Activated T-helper 2 cell treated with anti-CD3 and anti-CD28 coated beads, Interferon-gamma antibody, Interleukin-2, Interleukin-4, amounts not matched to agents 10 μg/mL and 5 μg/mL and 100 μg/mL, durations not matched to agents 14 hours and 24 hours and 36 hours (primary cell): ENCODE measurements at regions not wholly inside any gene's neighbourhood (a gene's known extent, or its start where the extent isn't known, plus 50 kb on each side); places are given as distances from the start of the nearest gene placed in this dataset.
"Not testable (repeated sequence)": the region's sequence is repeated elsewhere in the genome, so short reads cannot be mapped to it uniquely, and the experiment has no call there.

Experiments used
- DNase-seq: peaks from one replicate; pipeline ENCODE4 v3.0.0; 2021; ENCODE audit warnings: low spot score
- H3K27ac Mint-ChIP-seq: one replicate; pipeline ENCODE4 v1.8.0; 2021; ENCODE audit warnings: mixed read lengths
- H3K27me3 Mint-ChIP-seq: one replicate; pipeline ENCODE4 v1.8.0; 2021; ENCODE audit warnings: low read depth, mixed read lengths
- H3K36me3 Mint-ChIP-seq: one replicate; pipeline ENCODE4 v1.8.0; 2021; ENCODE audit warnings: low read depth, mixed read lengths
- H3K4me1 Mint-ChIP-seq: one replicate; pipeline ENCODE4 v1.8.0; 2021; ENCODE audit warnings: low read depth, mixed read lengths
- H3K4me3 Mint-ChIP-seq: one replicate; pipeline ENCODE4 v1.8.0; 2021; ENCODE audit warnings: low read depth, mild to moderate bottlenecking, moderate library complexity, mixed read lengths
- H3K9me3 Mint-ChIP-seq: one replicate; pipeline ENCODE4 v1.8.0; 2021; ENCODE audit warnings: mixed read lengths
- intact Hi-C: fragments of 100-400 bp; cut with micrococcal nuclease; formaldehyde crosslinking; loops from one replicate; pipeline ENCODE4 v1.15.1; 2023

DNA sequence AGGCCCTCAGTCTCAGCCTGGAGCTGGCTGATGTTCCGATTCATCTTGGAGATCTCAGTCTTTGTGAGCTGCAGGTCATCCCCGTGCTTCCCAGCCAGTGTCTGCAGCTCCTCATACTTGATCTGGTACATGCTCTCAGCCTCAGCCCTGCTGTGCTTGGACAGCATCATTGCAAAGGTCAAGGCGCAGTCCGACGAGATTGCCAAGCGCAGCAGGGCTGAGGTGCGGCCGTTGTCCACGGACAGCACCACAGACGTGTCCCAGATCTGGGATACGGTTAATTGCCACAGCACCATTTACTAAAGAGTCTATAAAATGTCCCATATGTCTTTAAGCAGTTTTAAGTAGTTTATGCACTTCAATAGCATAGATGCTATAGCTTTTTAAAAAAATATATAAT, 965.7 kb downstream of the FSCB start:
- Mint-ChIP-seq H3K9me3 (peaks cover 40% of the 10 kb centered on the region), H3K27ac (no peak overlapping the region), H3K27me3 (no peaks in the 10 kb centered on the region), H3K4me1 (no peaks in the 10 kb centered on the region), H3K4me3 (no peak overlapping the region), H3K36me3 (no peaks in the 10 kb centered on the region)
- DNase-seq, result no peak
- intact Hi-C loops, result no loop called here

DNA sequence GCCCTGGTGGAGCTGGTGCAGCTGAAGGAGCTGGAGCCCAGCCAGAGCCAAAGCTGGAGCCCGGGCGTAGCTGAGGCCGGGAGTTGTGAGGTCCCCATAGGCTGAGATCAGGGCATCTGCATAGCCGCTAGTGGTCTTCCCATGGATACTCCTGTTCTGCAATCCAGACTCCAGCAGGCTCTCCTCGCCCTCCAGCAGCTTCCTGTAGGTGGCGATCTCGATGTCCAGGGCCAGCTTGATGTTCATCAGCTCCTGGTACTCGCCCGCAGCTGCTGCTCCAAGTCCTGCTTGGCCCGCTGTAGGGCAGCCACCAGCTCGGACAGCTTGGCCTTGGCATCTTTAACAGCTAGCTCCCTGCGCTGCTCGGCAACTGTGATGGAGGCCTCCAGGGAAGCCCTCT, 966.1 kb downstream of the FSCB start:
- no peak for DNase-seq
- intact Hi-C loops, result no loop called here
- Mint-ChIP-seq H3K36me3 (no peaks in the 10 kb centered on the region), H3K4me1 (no peaks in the 10 kb centered on the region), H3K9me3 (peaks cover 44% of the 10 kb centered on the region), H3K27me3 (no peaks in the 10 kb centered on the region), H3K27ac (no peak overlapping the region), H3K4me3 (no peak overlapping the region)

GRCh38 chr14:43539210-43539609, 967.9 kb downstream of the FSCB start:
- Mint-ChIP-seq H3K27me3 (no peaks in the 10 kb centered on the region), H3K36me3 (no peaks in the 10 kb centered on the region), H3K9me3 (peaks cover 56% of the 10 kb centered on the region), H3K4me1 (no peaks in the 10 kb centered on the region), H3K27ac (no peak overlapping the region), H3K4me3 (no peak overlapping the region)
- intact Hi-C loops, result no loop called here
- no peak for DNase-seq

- Mint-ChIP-seq H3K4me3 (no peak overlapping the region), H3K4me1 (no peaks in the 10 kb centered on the region), H3K9me3 (peaks cover 59% of the 10 kb centered on the region), H3K27me3 (no peaks in the 10 kb centered on the region), H3K36me3 (no peaks in the 10 kb centered on the region), H3K27ac (no peak overlapping the region)
- DNase-seq, result no peak
- intact Hi-C loops, result no loop called here
These were observed 971.7 kb downstream of the FSCB start for GRCh38 chr14:43535231-43535838.

- Mint-ChIP-seq H3K36me3 (no peaks in the 10 kb centered on the region), H3K4me1 (no peaks in the 10 kb centered on the region), H3K27ac (no peak overlapping the region), H3K4me3 (no peak overlapping the region), H3K9me3 (peaks cover 44% of the 10 kb centered on the region), H3K27me3 (no peaks in the 10 kb centered on the region)
- no peak for DNase-seq
- intact Hi-C loops, result no loop called here
These were observed 974.2 kb downstream of the FSCB start for GRCh38 chr14:43532825-43533416.

GRCh38 chr14:43528321-43528720, 978.8 kb downstream of the FSCB start:
- intact Hi-C loops, result no loop called here
- Mint-ChIP-seq H3K9me3 (peaks cover 22% of the 10 kb centered on the region), H3K4me1 (no peaks in the 10 kb centered on the region), H3K36me3 (no peaks in the 10 kb centered on the region), H3K27me3 (no peaks in the 10 kb centered on the region), H3K27ac (no peak overlapping the region), H3K4me3 (no peak overlapping the region)
- no peak for DNase-seq

GRCh38 chr14:43525658-43526057, 981.4 kb downstream of the FSCB start:
- Mint-ChIP-seq H3K27me3 (no peaks in the 10 kb centered on the region), H3K4me1 (no peaks in the 10 kb centered on the region), H3K9me3 (peaks cover 20% of the 10 kb centered on the region), H3K4me3 (no peak overlapping the region), H3K27ac (no peak overlapping the region), H3K36me3 (no peaks in the 10 kb centered on the region)
- DNase-seq, result no peak
- intact Hi-C loops, result no loop called here

- peaks cover 40% of the 10 kb centered on the region for H3K9me3 Mint-ChIP-seq
- DNase-seq, result no peak
- intact Hi-C loops, result no loop called here
- no peaks in the 10 kb centered on the region for H3K4me1 Mint-ChIP-seq
- no peak overlapping the region for H3K27ac Mint-ChIP-seq
- H3K4me3 Mint-ChIP-seq, result no peak overlapping the region
- H3K27me3 Mint-ChIP-seq, result no peaks in the 10 kb centered on the region
- no peaks in the 10 kb centered on the region for H3K36me3 Mint-ChIP-seq
These were observed 984.2 kb downstream of the FSCB start for GRCh38 chr14:43522901-43523300.

- H3K27ac Mint-ChIP-seq, result no peak overlapping the region
- no peaks in the 10 kb centered on the region for H3K27me3 Mint-ChIP-seq
- intact Hi-C loops, result no loop called here
- no peaks in the 10 kb centered on the region for H3K36me3 Mint-ChIP-seq
- no peaks in the 10 kb centered on the region for H3K4me1 Mint-ChIP-seq
- peaks cover 43% of the 10 kb centered on the region for H3K9me3 Mint-ChIP-seq
- DNase-seq, result no peak
- H3K4me3 Mint-ChIP-seq, result no peak overlapping the region
These were observed 984.9 kb downstream of the FSCB start for GRCh38 chr14:43522191-43522590.

GRCh38 chr14:43503508-43503907, 1003.6 kb downstream of the FSCB start:
- intact Hi-C loops, result no loop called here
- Mint-ChIP-seq H3K27me3 (no peaks in the 10 kb centered on the region), H3K9me3 (peaks cover 18% of the 10 kb centered on the region), H3K4me1 (no peaks in the 10 kb centered on the region), H3K36me3 (no peaks in the 10 kb centered on the region), H3K27ac (no peak overlapping the region), H3K4me3 (no peak overlapping the region)
- DNase-seq, result no peak

- H3K4me3 Mint-ChIP-seq, H3K9me3 Mint-ChIP-seq, intact Hi-C loops, H3K4me1 Mint-ChIP-seq, H3K27ac Mint-ChIP-seq, DNase-seq, H3K36me3 Mint-ChIP-seq, H3K27me3 Mint-ChIP-seq: not testable (repeated sequence)
These were observed 1014.7 kb downstream of the FSCB start for GRCh38 chr14:43492359-43492758.

DNA sequence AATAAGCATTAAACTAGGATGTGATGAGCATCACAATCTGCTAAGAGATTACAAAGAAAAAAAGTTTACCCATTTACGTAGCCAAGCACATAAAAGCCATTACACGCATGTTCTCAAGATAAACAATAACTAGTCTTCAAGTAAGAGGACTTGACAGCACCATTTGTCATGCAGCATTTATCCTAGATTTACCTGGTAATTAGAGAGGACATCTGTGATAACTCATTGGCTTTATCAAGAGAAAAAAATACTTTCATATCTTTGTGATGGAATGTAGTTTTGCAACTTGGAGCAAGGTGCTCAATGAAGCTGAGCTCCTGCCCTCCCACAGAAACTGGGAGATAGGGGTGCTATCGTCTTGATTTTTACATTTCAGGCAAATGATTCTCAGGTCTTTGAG, 1023.7 kb downstream of the FSCB start:
- intact Hi-C loops, result no loop called here
- peaks cover 4% of the 10 kb centered on the region for H3K9me3 Mint-ChIP-seq
- H3K27ac Mint-ChIP-seq, result no peak overlapping the region
- no peaks in the 10 kb centered on the region for H3K4me1 Mint-ChIP-seq
- H3K27me3 Mint-ChIP-seq, result no peaks in the 10 kb centered on the region
- no peaks in the 10 kb centered on the region for H3K36me3 Mint-ChIP-seq
- no peak for DNase-seq
- H3K4me3 Mint-ChIP-seq, result no peak overlapping the region

DNA sequence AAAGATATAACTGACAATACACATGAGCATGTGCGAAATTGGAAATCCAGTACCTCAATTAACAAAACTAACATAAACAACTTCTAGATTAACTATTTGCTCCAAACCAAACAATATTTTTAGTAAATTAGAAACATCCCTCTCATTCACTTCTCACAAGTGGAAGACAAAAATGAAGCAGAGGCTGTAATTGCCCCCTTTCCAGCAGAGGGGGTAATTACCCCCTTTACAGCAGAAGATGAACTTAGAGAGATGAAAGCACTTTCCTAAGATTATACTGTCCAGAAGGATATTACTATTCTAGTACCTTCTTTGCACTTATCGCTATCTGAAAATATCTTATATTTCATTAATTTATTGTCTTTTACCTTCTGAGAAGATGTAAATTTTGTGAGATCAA, 1025.2 kb downstream of the FSCB start:
- H3K4me1 Mint-ChIP-seq, result no peaks in the 10 kb centered on the region
- DNase-seq, result no peak

DNA sequence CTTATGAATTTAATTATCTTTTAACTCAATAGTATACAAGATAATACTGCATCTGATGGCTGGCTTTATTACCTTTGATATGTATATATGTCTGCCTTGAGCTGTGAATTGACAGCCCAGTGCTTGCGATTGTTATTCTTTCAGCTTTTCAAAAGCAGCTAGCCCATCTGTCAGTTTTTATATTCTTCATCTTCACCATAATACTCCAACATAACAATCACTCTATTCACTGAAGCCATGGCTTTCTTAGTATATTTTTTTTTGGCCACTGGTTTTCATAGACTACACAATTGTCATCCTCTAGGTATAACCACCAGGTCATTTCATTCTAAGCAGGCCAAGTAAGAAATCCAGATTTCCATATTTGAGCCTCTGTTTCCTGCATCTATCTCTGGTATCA, 1026.1 kb downstream of the FSCB start:
- no peaks in the 10 kb centered on the region for H3K27me3 Mint-ChIP-seq
- H3K36me3 Mint-ChIP-seq, result no peaks in the 10 kb centered on the region
- peaks cover 10% of the 10 kb centered on the region for H3K9me3 Mint-ChIP-seq
- intact Hi-C loops, result no loop called here
- no peaks in the 10 kb centered on the region for H3K4me1 Mint-ChIP-seq
- no peak for DNase-seq
- H3K27ac Mint-ChIP-seq, result no peak overlapping the region
- H3K4me3 Mint-ChIP-seq, result no peak overlapping the region

More for the DNA sequence above, 1025.2 kb downstream of the FSCB start:
- Mint-ChIP-seq H3K36me3 (no peaks in the 10 kb centered on the region), H3K9me3 (peaks cover 9% of the 10 kb centered on the region), H3K27ac (no peak overlapping the region), H3K4me3 (no peak overlapping the region), H3K27me3 (no peaks in the 10 kb centered on the region)
- intact Hi-C loops, result no loop called here
